Erythroblast (primary cell): ENCODE measurements at regions not wholly inside any gene's neighbourhood (a gene's known extent, or its start where the extent isn't known, plus 50 kb on each side); places are given as distances from the start of the nearest gene placed in this dataset.

Experiments
- GATA1 ChIP-seq: IDR thresholded peaks from 2 replicates; pipeline ENCODE4 v1.6.1; 2011; ENCODE audit warnings: low read depth, mild to moderate bottlenecking, control low read depth, low read length, moderate library complexity
- POLR2A ChIP-seq: IDR thresholded peaks from 2 replicates; pipeline ENCODE4 v1.6.1; 2011; ENCODE audit warnings: mild to moderate bottlenecking, low read length

DNA sequence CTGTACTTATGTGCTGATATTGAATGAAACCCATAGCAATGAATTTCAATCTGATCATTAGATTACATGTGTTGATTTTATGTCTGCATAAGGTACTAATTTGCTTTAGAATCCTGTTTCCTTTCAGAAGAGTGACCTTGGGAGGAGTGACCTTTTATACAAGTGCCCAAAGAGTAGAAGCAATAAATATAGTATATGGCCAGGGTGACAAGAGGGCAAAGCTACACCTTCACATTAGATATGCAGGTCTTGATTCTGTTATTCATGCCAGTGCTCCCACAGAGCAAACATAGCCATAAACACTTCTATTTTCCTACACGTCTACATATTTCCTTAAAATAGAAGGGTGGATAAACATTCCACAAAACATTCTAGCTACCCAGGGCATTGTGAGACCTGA lies 158.2 kb upstream of the RAP2B start:
- TF ChIP-seq POLR2A (no peak), GATA1 (no peak)
